KG1 (cell line): ENCODE measurements at regions not wholly inside any gene's neighbourhood (a gene's known extent, or its start where the extent isn't known, plus 50 kb on each side); places are given as distances from the start of the nearest gene placed in this dataset.
"Not testable (repeated sequence)": the region's sequence is repeated elsewhere in the genome, so short reads cannot be mapped to it uniquely, and the experiment has no call there.

Experiments used
- DNase-seq: peaks from one replicate; lab custom pipeline; 2025; lab: John Stamatoyannopoulos, UW

DNA sequence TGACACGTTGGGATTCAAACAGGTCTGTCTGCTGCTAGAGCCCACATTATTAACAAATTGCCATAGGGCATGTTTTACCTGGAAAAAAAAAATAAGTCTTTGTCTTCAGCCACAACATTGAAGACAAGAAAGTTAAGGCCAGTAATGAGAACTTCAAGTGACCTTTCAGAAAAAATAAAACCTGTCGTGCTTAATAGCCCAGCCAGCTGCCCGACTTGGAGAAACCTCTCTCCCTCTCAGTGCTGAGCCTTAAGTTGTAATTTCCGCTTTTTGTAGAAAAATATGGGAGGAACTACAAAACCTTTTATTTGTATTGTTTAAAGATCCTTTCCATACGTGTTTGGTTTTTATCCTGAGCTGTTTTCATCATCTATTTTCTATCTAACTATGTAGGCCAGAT is 454.3 kb upstream of the SLITRK6 start:
- DNase-seq: not testable (repeated sequence)

DNA sequence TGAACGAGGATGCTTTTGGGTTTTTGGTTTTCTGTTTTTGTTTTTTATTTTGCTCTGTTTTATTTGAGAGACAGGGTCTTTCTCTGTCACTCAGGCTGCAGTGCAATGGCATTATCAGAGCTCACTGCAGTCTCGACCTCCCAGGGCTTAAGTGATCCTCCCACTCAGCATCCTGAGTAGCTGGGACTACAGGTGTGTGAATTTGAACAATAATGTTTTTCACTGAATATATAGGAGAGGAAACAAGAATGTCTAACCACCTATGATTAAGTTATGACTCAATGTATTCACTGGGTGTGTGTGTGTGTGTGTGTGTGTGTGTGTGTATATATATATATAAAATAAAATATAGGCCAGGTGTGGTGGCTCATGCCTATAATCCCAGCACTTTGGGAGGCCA is 456.6 kb upstream of the SLITRK6 start:
- not testable (repeated sequence) for DNase-seq

DNA sequence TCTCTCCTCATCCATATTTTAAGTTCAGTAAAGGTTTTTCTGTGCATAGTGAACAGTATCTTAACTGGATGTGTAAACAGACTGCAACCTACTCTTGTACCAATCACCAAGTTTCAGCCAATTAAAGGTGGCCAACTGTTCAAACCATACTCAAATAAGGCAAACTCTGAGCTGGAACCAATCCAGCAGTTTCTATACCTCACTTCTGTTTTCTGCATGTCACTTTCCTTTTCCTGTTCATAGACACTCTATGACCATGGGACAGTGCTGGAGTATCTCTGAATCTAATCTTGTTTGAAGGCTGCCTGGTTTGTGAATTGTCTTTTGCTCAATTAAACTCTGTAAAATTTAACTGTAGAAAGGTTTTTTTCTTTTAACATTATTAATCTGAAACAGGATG is 470.3 kb upstream of the SLITRK6 start:
- DNase-seq: no peak

- no peak for DNase-seq
These were observed 483.2 kb upstream of the SLITRK6 start for GRCh38 chr13:86282442-86282841.

GRCh38 chr13:86283031-86283430 is 483.8 kb upstream of the SLITRK6 start:
- no peak for DNase-seq

- no peak for DNase-seq
These were observed 499.5 kb upstream of the SLITRK6 start for GRCh38 chr13:86298725-86299124.

DNA sequence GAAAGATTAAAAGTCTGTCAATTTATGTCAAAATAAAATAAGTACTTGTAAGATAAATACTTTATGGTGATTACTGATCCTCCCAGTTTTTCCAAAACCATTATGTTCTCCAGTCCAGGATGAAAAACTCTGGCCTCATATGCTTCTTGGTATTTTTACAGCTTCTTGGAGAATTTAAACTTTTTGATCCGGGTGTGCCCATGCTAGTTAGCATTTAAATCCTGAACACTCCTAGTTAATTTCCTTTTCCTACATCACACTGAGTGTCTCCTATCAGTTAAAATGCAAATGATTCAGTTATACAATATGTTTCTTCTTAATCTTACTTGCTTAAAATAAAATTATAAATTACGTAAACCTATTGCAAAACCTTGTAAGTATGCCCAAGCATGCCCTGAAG is 499.9 kb upstream of the SLITRK6 start:
- no peak for DNase-seq

GRCh38 chr13:86309881-86310280 is 510.7 kb upstream of the SLITRK6 start:
- DNase-seq: no peak

DNA sequence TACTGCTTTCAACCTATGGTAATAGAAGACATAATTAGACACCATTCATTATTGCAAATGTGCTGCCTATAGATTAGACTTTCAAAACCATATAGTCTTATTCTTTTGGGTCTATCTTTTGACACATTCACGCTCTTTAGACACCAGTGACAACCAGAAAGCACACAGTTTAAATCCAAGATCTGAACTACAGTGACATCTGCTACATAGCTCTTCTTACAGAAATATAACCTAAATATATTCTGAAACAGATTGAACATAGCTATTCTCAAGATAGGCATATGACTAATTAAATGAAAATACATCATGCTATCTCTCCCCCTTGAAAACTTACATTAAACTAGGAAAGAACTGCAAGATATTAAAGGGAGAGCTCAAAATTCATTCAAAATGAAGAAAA is 514.2 kb upstream of the SLITRK6 start:
- no peak for DNase-seq

DNA sequence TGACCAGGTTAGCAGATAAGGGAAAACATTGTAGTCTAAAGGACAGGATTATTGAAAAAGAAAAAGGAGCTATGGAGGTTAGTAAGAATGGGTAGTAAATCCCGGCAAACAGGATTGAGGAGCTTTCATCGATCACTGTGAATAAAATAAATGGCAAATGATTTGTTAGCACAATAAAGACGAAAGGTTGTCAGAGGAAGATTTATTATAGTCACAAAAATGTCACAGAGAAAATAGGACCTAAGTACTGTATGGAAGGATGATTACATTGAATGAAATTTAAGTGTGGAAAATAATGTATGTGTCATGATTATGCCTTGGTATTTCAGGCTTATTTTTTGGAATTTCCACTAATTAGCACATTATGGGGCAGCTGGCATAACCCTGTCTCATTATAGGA is 519.2 kb upstream of the SLITRK6 start:
- no peak for DNase-seq

DNA sequence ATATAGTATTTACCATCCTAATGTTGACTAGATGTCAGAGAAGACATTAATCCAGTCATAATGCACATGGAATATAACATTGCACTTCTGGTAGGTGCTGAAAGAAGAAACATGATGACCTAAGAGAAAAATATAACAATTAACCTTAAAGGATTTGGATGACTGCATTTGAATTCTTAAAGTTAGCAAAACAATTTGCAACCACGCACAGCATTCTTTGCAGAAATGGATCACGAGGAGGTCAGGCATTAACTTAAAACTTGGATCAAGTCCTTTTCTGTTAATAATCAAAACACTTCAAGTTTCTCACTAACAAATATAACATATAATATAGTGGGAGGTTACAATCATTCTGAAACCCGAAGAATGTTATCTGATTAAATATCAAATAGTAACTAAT is 525.0 kb upstream of the SLITRK6 start:
- no peak for DNase-seq

DNA sequence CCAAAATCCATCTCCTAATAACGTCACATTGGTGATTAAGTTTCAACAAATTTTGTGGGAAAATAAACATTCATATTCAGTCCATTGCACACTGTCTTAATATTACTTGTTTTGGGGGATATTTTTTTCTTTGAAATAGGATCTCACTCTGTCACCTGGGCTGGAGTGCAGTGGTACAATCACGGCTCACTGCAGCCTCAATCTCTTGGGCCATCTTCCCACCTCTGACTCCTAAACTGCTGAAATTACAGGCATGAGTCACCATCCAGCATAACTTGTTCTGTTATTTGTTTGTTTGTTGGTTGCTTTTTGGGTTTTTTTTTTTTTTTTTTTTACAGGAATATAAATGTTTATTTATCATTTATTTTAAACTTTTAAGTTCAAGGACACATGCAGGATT is 556.1 kb upstream of the SLITRK6 start:
- no peak for DNase-seq

- no peak for DNase-seq
These were observed 557.9 kb upstream of the SLITRK6 start for GRCh38 chr13:86357106-86357505.

- not testable (repeated sequence) for DNase-seq
These were observed 564.5 kb upstream of the SLITRK6 start for GRCh38 chr13:86363749-86364148.

- no peak for DNase-seq
These were observed 569.7 kb upstream of the SLITRK6 start for GRCh38 chr13:86368924-86369323.

DNA sequence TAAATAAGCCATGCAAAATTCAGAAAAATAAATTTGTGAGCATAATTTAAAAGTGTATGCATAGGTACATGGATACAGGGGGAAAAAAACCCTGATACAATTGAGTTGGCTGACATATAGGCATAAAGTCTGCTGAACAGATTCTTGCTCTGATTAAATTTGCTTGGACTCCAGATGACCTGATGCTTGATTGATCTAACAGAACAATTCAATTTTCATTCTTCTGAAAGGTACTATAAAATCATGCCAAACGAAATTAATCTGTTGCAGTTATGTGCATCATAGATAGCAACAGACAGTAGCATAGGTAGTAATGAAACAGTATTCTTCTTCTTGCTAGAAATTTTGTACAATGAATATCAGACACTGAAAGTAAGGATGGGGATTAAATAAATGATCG is 578.2 kb upstream of the SLITRK6 start:
- DNase-seq: no peak

GRCh38 chr13:86378628-86379027 is 579.4 kb upstream of the SLITRK6 start:
- DNase-seq: no peak

GRCh38 chr13:86383151-86383550 is 583.9 kb upstream of the SLITRK6 start:
- no peak for DNase-seq

DNA sequence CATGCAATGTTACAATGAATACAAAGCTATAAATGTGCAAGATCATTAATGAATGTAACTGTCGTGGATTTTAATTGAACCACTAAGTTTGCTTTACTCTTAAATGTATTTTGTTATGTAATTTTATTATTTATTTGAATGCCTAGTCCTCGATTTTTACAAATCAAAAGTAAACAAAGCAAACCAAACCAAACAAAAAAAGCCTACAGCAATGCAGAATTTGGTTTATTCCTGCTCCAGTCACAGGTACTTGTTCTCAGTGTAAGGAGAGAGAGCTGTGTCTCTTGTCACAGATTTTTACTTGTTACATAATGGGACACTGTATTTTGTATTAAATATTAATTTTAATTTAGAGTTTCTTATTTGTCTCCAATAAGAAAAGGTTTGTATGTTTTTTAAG is 584.3 kb upstream of the SLITRK6 start:
- DNase-seq: no peak

- no peak for DNase-seq
These were observed 598.4 kb upstream of the SLITRK6 start for GRCh38 chr13:86397635-86398034.

GRCh38 chr13:86399572-86399971 is 600.4 kb upstream of the SLITRK6 start:
- DNase-seq: no peak

DNA sequence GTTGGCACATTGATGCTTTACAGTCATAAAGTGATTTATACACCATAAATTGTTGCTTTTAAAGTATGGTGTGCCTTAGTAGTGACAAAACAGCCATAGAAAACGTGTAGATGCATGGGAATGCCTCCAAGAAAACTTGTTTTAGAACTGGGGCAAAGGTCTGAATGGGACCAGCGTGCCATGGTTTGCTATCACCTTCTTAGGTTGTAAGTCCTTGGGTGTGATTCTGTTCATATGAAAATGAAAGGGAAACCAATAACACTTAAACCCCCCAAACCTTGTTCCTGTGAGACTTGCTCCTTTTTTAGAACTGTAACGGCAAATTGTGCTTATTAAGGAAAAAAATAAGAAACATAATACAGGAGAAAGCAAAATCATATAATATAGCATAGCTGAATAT is 603.3 kb upstream of the SLITRK6 start:
- DNase-seq: no peak

DNA sequence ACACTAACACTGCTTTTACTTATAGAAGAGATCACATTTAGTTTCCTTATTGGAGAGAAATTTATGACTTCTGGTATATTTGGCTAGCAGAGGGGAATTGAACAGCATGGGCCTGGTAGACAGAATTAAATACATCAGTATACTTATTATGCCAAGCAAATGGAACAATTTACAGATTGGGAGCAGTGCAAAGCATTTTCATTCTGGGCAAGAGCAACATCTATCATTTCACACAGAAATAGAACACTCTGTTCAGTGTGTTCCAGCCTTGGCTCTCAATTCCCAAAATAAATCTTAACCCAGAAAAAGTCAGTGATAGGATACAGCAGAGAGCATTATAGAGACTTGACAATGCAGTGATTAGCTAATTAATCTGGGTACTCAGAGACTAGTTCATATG is 604.0 kb upstream of the SLITRK6 start:
- DNase-seq: no peak

DNA sequence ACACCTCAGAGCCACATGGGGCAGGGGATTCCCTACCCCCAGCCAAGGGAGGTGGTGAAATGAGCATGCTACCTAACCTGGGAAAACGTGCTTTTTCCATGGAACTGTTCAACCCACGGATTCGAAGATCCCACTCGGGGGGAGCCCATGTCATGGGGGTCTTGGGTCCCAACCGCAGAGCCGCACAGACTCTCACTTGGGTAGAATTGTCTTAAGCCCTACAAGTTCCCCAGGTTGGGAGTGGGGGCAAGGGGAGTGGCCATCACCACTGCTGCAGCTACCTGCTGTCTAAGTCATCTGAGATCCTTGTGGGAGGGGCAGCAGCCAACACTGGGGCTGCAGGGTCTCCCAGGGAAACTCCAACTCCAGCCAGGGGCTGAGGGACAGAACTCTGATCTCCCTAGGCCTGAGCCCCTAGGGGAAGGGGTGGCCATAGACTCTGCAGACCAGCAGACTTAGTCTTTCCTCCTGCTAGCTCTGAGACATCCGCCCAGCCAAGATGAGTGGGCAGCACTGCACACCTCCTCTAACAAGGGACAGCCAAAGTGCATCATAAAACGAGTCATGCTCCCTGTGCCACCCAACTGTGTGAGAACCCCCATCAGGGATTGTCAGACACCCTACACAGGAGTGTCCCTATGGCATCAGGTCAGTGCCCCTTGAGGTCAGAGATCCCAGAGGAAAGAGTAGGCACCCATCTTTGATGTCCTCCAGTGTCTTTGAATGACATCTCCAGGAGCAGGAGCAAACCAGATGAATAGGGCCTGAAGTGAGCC is 610.4 kb upstream of the SLITRK6 start:
- no peak for DNase-seq
